Bronchial epithelial cell (primary cell): ENCODE measurements at regions not wholly inside any gene's neighbourhood (a gene's known extent, or its start where the extent isn't known, plus 50 kb on each side); places are given as distances from the start of the nearest gene placed in this dataset.
"Not testable (repeated sequence)": the region's sequence is repeated elsewhere in the genome, so short reads cannot be mapped to it uniquely, and the experiment has no call there.

Source experiments
- DNase-seq: peaks from one replicate; pipeline ENCODE4 v3.0.0-alpha.2; 2010; ENCODE audit warnings: low read depth
- FAIRE-seq: peaks from 2 replicates; lab custom pipeline; 2011; peaks lifted over from hg19 to GRCh38; lab: Jason Lieb, UNC
- H3K27me3 ChIP-seq: 2 replicates; pipeline ENCODE4 v1.5.1; 2011; ENCODE audit warnings: low read length; ENCODE audit not compliant: control insufficient read depth, insufficient read depth
- H3K36me3 ChIP-seq: 2 replicates; pipeline ENCODE4 v1.5.1; 2011; ENCODE audit warnings: low read length; ENCODE audit not compliant: control insufficient read depth, insufficient read depth
- H3K4me3 ChIP-seq: 2 replicates; pipeline ENCODE4 v1.5.1; 2011; ENCODE audit warnings: mild to moderate bottlenecking, low read depth, low read length, control low read depth
- TF ChIP-seq, protein P1 (sequence below): IDR thresholded peaks from 2 replicates; pipeline ENCODE4 v1.5.1; 2011; ENCODE audit warnings: mild to moderate bottlenecking, moderate library complexity, low read length, control low read depth, inconsistent platforms; ENCODE audit not compliant: insufficient read depth, severe bottlenecking

DNA sequence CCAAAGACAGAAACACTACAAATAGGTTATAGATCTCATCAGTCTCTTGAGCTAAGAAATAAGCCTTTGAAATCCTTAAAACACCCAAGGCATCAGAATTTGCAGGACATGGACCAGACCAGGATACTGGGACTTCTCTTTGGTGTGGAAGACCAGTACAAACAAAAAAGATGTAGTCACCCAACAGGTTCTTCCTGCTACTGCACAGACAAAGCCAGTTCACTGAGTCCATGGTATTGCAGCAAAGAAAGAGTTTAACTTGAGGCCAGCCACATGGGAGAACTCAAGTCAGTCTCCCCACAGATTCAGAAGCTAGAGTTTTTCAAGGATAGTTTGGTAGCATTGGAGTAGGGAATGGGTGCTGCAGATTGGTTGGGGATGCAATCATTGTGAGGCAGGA lies 169.6 kb upstream of the NDUFV2 start:
- FAIRE-seq (no peak), DNase-seq (peak; percentile 39)
- H3K4me3 ChIP-seq = no peak overlapping the region
- TF ChIP-seq, protein P1, sequence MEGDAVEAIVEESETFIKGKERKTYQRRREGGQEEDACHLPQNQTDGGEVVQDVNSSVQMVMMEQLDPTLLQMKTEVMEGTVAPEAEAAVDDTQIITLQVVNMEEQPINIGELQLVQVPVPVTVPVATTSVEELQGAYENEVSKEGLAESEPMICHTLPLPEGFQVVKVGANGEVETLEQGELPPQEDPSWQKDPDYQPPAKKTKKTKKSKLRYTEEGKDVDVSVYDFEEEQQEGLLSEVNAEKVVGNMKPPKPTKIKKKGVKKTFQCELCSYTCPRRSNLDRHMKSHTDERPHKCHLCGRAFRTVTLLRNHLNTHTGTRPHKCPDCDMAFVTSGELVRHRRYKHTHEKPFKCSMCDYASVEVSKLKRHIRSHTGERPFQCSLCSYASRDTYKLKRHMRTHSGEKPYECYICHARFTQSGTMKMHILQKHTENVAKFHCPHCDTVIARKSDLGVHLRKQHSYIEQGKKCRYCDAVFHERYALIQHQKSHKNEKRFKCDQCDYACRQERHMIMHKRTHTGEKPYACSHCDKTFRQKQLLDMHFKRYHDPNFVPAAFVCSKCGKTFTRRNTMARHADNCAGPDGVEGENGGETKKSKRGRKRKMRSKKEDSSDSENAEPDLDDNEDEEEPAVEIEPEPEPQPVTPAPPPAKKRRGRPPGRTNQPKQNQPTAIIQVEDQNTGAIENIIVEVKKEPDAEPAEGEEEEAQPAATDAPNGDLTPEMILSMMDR = no peak
- H3K36me3 ChIP-seq = no peaks in the 10 kb centered on the region
- no peaks in the 10 kb centered on the region for H3K27me3 ChIP-seq

DNA sequence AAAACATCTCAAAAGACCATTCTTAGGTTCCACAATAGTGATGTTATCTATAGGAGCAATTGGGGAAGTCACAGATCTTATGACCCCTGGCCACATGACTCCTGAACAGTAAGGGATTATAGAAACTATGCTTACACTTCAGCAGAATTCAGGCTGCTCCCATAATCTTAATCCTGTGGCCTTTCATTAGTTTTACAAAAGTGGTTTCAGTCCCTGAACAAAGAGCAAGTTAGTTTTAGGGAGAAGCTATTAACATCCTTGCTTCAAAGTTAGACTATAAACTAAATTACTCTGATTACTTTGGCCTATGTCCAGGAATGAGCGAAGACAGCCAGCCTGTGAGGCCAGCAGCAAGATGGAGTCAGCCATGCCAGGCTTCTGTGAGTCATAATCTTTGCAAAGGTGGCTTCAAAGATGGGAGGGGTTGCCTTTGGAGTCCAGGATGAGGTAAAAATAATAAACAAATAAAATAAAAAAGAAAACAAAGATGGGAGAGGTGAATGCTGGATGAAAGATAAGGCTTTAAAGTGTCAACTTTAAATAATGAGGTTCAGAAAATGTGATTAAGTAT lies 168.7 kb upstream of the NDUFV2 start:
- DNase-seq (peak; percentile 29), FAIRE-seq (no peak)
- no peak overlapping the region for H3K4me3 ChIP-seq
- TF ChIP-seq, protein P1 = no peak
- H3K36me3 ChIP-seq = no peaks in the 10 kb centered on the region
- no peaks in the 10 kb centered on the region for H3K27me3 ChIP-seq

DNA sequence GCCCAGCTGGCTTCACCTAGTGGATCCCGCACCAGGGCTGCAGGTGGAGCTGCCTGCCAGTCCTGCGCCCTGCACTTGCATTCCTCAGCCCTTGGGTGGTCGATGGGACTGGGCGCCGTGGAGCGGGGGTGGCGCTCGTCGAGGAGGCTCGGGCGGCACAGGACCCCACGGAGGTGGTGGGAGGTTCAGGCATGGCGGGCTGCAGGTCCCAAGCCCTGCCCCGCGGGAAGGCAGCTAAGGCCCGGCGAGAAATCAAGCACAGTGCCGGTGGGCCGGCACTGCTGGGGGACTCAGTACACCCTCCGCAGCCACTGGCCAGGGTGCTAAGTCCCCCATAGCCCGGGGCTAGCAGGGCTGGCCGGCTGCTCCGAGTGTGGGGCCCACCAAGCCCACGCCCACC lies 167.2 kb upstream of the NDUFV2 start:
- H3K27me3 ChIP-seq, FAIRE-seq, H3K4me3 ChIP-seq, DNase-seq, H3K36me3 ChIP-seq: not testable (repeated sequence)

DNA sequence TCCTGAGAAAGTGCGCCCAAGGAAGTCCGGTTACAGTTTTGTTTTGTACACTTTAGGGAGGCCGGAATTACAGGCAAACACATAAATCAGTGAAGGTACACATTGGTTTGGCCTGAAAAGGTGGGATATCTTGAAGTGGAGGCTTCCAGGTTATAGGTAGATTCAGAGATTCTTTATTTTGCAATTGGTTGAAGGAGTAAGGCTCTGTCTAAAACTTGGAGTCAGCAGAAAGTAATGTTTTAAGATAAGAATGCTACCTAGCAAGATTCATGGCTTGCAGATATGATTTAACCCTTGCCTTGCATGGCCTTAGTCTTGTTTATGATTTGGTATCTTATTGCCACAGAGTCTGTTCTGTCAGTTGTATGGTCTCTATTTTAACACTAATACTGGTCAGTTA lies 165.9 kb upstream of the NDUFV2 start:
- TF ChIP-seq, protein P1 = no peak
- no peak overlapping the region for H3K4me3 ChIP-seq
- no peaks in the 10 kb centered on the region for H3K36me3 ChIP-seq
- DNase-seq = no peak
- FAIRE-seq = no peak
- no peaks in the 10 kb centered on the region for H3K27me3 ChIP-seq

DNA sequence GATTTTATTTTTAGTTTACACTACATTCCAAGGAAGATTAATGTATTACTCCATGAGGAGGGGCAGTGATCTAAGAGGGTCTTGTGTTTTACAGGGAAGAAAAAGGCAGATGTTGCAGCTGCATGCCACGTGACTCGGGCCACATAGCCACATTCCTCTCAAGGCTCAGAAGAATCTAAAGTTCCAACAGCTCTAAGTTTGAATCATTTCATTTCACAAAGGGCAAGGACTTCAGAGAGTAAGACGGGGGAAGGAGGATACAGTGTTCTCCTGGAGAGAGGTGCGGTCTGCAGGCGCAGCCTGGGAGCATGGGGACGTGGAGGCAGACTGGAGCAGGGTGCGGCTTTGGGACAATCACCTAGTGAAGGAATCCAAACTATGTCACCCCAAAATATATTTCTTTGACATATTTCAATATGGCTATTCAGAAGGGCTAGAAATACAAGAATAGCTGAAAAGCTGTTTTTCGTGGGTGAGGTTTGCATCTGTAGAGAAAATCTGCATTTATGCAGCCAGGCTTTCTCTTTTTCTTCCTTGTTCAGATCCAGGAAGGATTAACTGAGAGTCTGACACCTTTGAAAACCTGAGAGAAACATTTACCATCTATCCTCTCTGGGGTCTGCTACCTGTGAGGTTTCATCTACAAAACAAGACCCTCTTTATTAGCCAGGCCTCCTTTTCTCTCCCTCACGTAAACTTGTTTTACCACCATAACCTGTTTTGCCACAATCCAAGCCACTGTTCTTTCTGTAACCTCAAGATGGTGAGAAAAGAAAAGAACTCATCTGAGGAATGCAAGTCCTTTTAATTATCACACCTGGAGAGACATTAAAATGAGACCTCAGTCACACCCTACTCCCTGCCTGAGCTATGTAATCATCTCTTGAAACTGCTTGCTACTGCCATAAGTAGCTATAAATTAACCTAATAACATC lies 165.1 kb upstream of the NDUFV2 start:
- FAIRE-seq (no peak), DNase-seq (peak; percentile 65)
- Histone ChIP-seq H3K4me3 (no peak overlapping the region), H3K36me3 (no peaks in the 10 kb centered on the region), H3K27me3 (no peaks in the 10 kb centered on the region)
- TF ChIP-seq, protein P1 = no peak

DNA sequence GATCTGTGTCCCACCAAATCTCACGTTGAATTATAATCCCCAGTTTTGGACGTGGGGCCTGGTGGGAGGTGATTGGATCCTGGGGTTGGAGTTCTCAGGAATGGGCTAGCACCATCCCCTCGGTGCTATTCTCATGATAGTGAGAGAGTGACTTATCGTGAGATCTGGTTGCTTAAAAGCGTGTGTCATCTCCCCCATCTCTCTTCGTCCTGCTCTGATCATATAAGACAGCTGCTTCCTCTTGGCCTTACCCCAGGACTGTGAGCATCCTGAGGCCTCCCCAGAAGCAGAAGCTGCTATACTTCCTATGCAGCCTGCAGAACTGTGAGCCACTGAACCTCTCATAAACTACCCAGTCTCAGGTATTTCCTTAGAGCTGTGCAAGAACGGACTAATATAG lies 163.7 kb upstream of the NDUFV2 start:
- FAIRE-seq (no peak), DNase-seq (no peak)
- Histone ChIP-seq H3K4me3 (no peak overlapping the region), H3K36me3 (no peaks in the 10 kb centered on the region), H3K27me3 (no peaks in the 10 kb centered on the region)
- TF ChIP-seq, protein P1 = no peak
